Thyroid gland (tissue), 4 donors: ENCODE measurements at regions not wholly inside any gene's neighbourhood (a gene's known extent, or its start where the extent isn't known, plus 50 kb on each side); places are given as distances from the start of the nearest gene placed in this dataset.

Source experiments
- DNase-seq, 2 donors: peaks; one replicate each; pipeline ENCODE4 v3.0.0-alpha.2; 2019
- H3K27ac ChIP-seq, 3 donors: fragments of 200-600 bp; sonication (generic); 1 replicate in 2 of 3; 2 replicates in 1 of 3; pipeline ENCODE4 v1.5.1; 2016 to 2019; ENCODE audit warnings: mild to moderate bottlenecking in 1 of 3, moderate library complexity in 1 of 3
- H3K27me3 ChIP-seq: fragments of 200-600 bp; sonication (generic); one replicate; pipeline ENCODE4 v1.5.1; 2019
- H3K36me3 ChIP-seq, 2 donors: fragments of 200-600 bp; sonication (generic); one replicate each; pipeline ENCODE4 v1.5.1; 2016 to 2019
- H3K4me1 ChIP-seq, 2 donors: fragments of 200-600 bp; sonication (generic); one replicate each; pipeline ENCODE4 v1.5.1; 2017 to 2019
- H3K4me3 ChIP-seq, 3 donors: fragments of 200-600 bp; sonication (generic); replicated peaks in 1 of 3; 1 replicate in 2 of 3; 2 replicates in 1 of 3; pipeline ENCODE4 v1.5.1; 2016; ENCODE audit warnings: mild to moderate bottlenecking in 1 of 3
- H3K9me3 ChIP-seq: fragments of 200-600 bp; sonication (generic); one replicate; pipeline ENCODE4 v1.5.1; 2017
- CTCF ChIP-seq, 6 experiments: fragments of 200-600 bp in 3 of 6; fragments of 450-650 bp in 3 of 6; sonication (generic) in 3 of 6; IDR thresholded peaks; one replicate each; pipeline ENCODE4 v1.5.1; 2016 to 2019; ENCODE audit warnings: antibody characterized with exemption in 6 of 6, mild to moderate bottlenecking in 2 of 6, inconsistent platforms in 1 of 6, moderate library complexity in 1 of 6
- POLR2A ChIP-seq, 2 donors: fragments of 450-650 bp; IDR thresholded peaks; one replicate each; pipeline ENCODE4 v1.6.1; 2017; ENCODE audit warnings: antibody characterized with exemption in 2 of 2, mild to moderate bottlenecking in 2 of 2, moderate library complexity in 1 of 2
- WGBS, 2 donors: methylation state at CpG; one replicate each; pipeline ENCODE4 v1.1.5; 2017; 5-methylcytosine and 5-hydroxymethylcytosine counted together
- intact Hi-C: fragments of 100-400 bp; cut with DNase I; formaldehyde crosslinking; loops from one replicate; pipeline ENCODE4 v1.15.1; 2023

GRCh38 chr13:95385798-95386197 is 84.5 kb upstream of the ABCC4 start:
- WGBS, 2 donors, result 71 to 89% methylated on average over 1 of the region's 1 CpG

GRCh38 chr13:95386370-95386769 is 85.1 kb upstream of the ABCC4 start:
- H3K9me3 ChIP-seq, result no peaks in the 10 kb centered on the region
- H3K27me3 ChIP-seq, result no peaks in the 10 kb centered on the region
- no peak for DNase-seq
- H3K4me1 ChIP-seq, result peaks cover 0 to 6% of the 10 kb centered on the region in 2 donors
- intact Hi-C loops, result loop anchor here (10.0 kb wide), 1 partner anchor 92 kb away; no protein-coding TSS in a partner anchor
- no peak for TF ChIP-seq CTCF (IDR thresholded peaks at IDR 0.05)
- TF ChIP-seq POLR2A (IDR thresholded peaks at IDR 0.05), result no peak
- no peak overlapping the region for H3K4me3 ChIP-seq
- 85 to 92% methylated on average over 4 of the region's 4 CpGs for WGBS, 2 donors
- no peak overlapping the region for H3K27ac ChIP-seq
- no peaks in the 10 kb centered on the region for H3K36me3 ChIP-seq

More at GRCh38 chr13:95385798-95386197, 84.5 kb upstream of the ABCC4 start:
- Histone ChIP-seq H3K36me3 (no peaks in the 10 kb centered on the region), H3K4me1 (peaks cover 0 to 8% of the 10 kb centered on the region in 2 donors), H3K27ac (no peak overlapping the region), H3K27me3 (no peaks in the 10 kb centered on the region), H3K9me3 (no peaks in the 10 kb centered on the region), H3K4me3 (no peak overlapping the region)
- no peak for DNase-seq
- intact Hi-C loops, result loop anchor here (10.0 kb wide), 1 partner anchor 91 kb away; no protein-coding TSS in a partner anchor
- no peak for TF ChIP-seq POLR2A (IDR thresholded peaks at IDR 0.05)
- TF ChIP-seq CTCF (IDR thresholded peaks at IDR 0.05), result no peak

GRCh38 chr13:95387733-95388207 is 86.5 kb upstream of the ABCC4 start:
- intact Hi-C loops, result loop anchor here (10.0 kb wide), 1 partner anchor 93 kb away; no protein-coding TSS in a partner anchor
- no peak for TF ChIP-seq CTCF (IDR thresholded peaks at IDR 0.05)
- peak; percentile 17 to 45 for DNase-seq
- no peaks in the 10 kb centered on the region for H3K36me3 ChIP-seq
- WGBS, 2 donors, result 23 to 37% methylated on average over 4 of the region's 4 CpGs
- no peak overlapping the region for H3K4me3 ChIP-seq
- H3K9me3 ChIP-seq, result no peaks in the 10 kb centered on the region
- H3K27ac ChIP-seq, result no peak overlapping the region
- H3K27me3 ChIP-seq, result no peaks in the 10 kb centered on the region
- H3K4me1 ChIP-seq, result peaks cover 0 to 6% of the 10 kb centered on the region in 2 donors

GRCh38 chr13:95388420-95389079 is 87.3 kb upstream of the ABCC4 start:
- 83 to 93% methylated on average over 2 of the region's 2 CpGs for WGBS, 2 donors
- no peak overlapping the region for H3K27ac ChIP-seq
- TF ChIP-seq POLR2A (IDR thresholded peaks at IDR 0.05) (no peak), CTCF (IDR thresholded peaks at IDR 0.05) (no peak)

GRCh38 chr13:95391362-95391761 is 90.1 kb upstream of the ABCC4 start:
- Histone ChIP-seq H3K4me3 (no peak overlapping the region), H3K27me3 (no peaks in the 10 kb centered on the region), H3K36me3 (no peaks in the 10 kb centered on the region), H3K4me1 (peaks cover 0 to 6% of the 10 kb centered on the region in 2 donors), H3K9me3 (no peaks in the 10 kb centered on the region), H3K27ac (no peak overlapping the region)
- TF ChIP-seq CTCF (IDR thresholded peaks at IDR 0.05), result no peak
- 78 to 90% methylated on average over 2 of the region's 2 CpGs for WGBS, 2 donors
- no peak for DNase-seq
- intact Hi-C loops, result no loop called here

More at GRCh38 chr13:95388420-95389079, 87.3 kb upstream of the ABCC4 start:
- Histone ChIP-seq H3K27me3 (no peaks in the 10 kb centered on the region), H3K4me3 (no peak overlapping the region), H3K4me1 (peaks cover 0 to 6% of the 10 kb centered on the region in 2 donors), H3K36me3 (no peaks in the 10 kb centered on the region), H3K9me3 (no peaks in the 10 kb centered on the region)
- intact Hi-C loops, result loop anchor here (10.0 kb wide), 1 partner anchor 94 kb away; no protein-coding TSS in a partner anchor
- no peak for DNase-seq
